WTC11 (cell line): ENCODE measurements at regions not wholly inside any gene's neighbourhood (a gene's known extent, or its start where the extent isn't known, plus 50 kb on each side); places are given as distances from the start of the nearest gene placed in this dataset.

ENCODE experiments used
- ATAC-seq: fragments of 200-7000 bp; cut with Tn5 transposase; 2 replicates; pipeline ENCODE4 v1.10.0; 2021; ENCODE audit warnings: mild to moderate bottlenecking, moderate library complexity
- CTCF ChIA-PET: fragments of 300-600 bp; sonication (Branson Sonifier 250); formaldehyde crosslinking; loops from one replicate; lab custom pipeline; 2021; ENCODE audit warnings: antibody characterized with exemption; lab: Charles Lee
- POLR2A ChIA-PET: fragments of 350-600 bp; sonication (Branson Sonifier 250); formaldehyde crosslinking; loops from one replicate; lab custom pipeline; 2021; ENCODE audit warnings: antibody characterized with exemption; lab: Charles Lee
- DNase-seq: peaks from one replicate; pipeline ENCODE4 v3.0.0; 2021; ENCODE audit warnings: low spot score
- H3K27ac Mint-ChIP-seq: 2 replicates; pipeline ENCODE4 v1.8.0; 2021; ENCODE audit warnings: mixed read lengths
- H3K27me3 Mint-ChIP-seq: 2 replicates; pipeline ENCODE4 v1.8.0; 2021; ENCODE audit warnings: low read depth, mild to moderate bottlenecking, moderate library complexity, mixed read lengths
- H3K36me3 Mint-ChIP-seq: 2 replicates; pipeline ENCODE4 v1.8.0; 2021; ENCODE audit warnings: mixed read lengths
- H3K4me1 Mint-ChIP-seq: 2 replicates; pipeline ENCODE4 v1.8.0; 2022; ENCODE audit warnings: mixed read lengths
- H3K4me3 Mint-ChIP-seq: 2 replicates; pipeline ENCODE4 v1.8.0; 2021; ENCODE audit warnings: mild to moderate bottlenecking, moderate library complexity, mixed read lengths
- H3K9me3 Mint-ChIP-seq: 2 replicates; pipeline ENCODE4 v1.8.0; 2021; ENCODE audit warnings: mixed read lengths
- AFF4 ChIP-seq: sonication (generic); formaldehyde crosslinking; IDR thresholded peaks from 2 replicates; pipeline ENCODE4 v1.8.1; 2023; ENCODE audit warnings: mild to moderate bottlenecking, missing genetic modification reagents, borderline replicate concordance
- CDX4 ChIP-seq: fragments of 250-450 bp; sonication (Bioruptor Pico); IDR thresholded peaks from 2 replicates; pipeline ENCODE4 v1.9.0; 2021; ENCODE audit warnings: moderate library complexity, mild to moderate bottlenecking, inconsistent platforms, borderline replicate concordance
- CREB1 ChIP-seq: sonication (generic); formaldehyde crosslinking; IDR thresholded peaks from 2 replicates; pipeline ENCODE4 v1.8.0; 2023; ENCODE audit warnings: mild to moderate bottlenecking, missing genetic modification reagents
- E2F4 ChIP-seq: sonication (generic); formaldehyde crosslinking; IDR thresholded peaks from 2 replicates; pipeline ENCODE4 v1.8.1; 2022; ENCODE audit warnings: low read depth, mild to moderate bottlenecking, moderate library complexity, missing genetic modification reagents, borderline replicate concordance
- ESRRA ChIP-seq: sonication (generic); formaldehyde crosslinking; IDR thresholded peaks from 2 replicates; pipeline ENCODE4 v1.8.1; 2022; ENCODE audit warnings: mild to moderate bottlenecking, missing genetic modification reagents, borderline replicate concordance
- GTF2I ChIP-seq: fragments of 250-450 bp; sonication (Bioruptor Pico); conservative IDR thresholded peaks from 2 replicates; pipeline ENCODE4 v1.4.0; 2021; ENCODE audit warnings: mild to moderate bottlenecking
- IRF1 ChIP-seq: sonication (generic); formaldehyde crosslinking; IDR thresholded peaks from 2 replicates; pipeline ENCODE4 v1.8.0; 2023; ENCODE audit warnings: missing genetic modification reagents
- NFYB ChIP-seq: sonication (generic); formaldehyde crosslinking; conservative IDR thresholded peaks from 2 replicates; pipeline ENCODE4 v1.8.0; 2022; ENCODE audit warnings: low read depth, missing genetic modification reagents
- NR3C1 ChIP-seq: sonication (generic); formaldehyde crosslinking; conservative IDR thresholded peaks from 2 replicates; pipeline ENCODE4 v1.8.1; 2023; ENCODE audit warnings: low read depth, mild to moderate bottlenecking, missing genetic modification reagents
- OVOL2 ChIP-seq: fragments of 250-450 bp; sonication (Bioruptor Pico); IDR thresholded peaks from 2 replicates; pipeline ENCODE4 v1.9.0; 2021; ENCODE audit warnings: mild to moderate bottlenecking, borderline replicate concordance
- PRRX2 ChIP-seq: fragments of 250-450 bp; sonication (Bioruptor Pico); IDR thresholded peaks from 2 replicates; pipeline ENCODE4 v1.8.0; 2021; ENCODE audit warnings: mild to moderate bottlenecking
- RELA ChIP-seq: sonication (generic); formaldehyde crosslinking; IDR thresholded peaks from 2 replicates; pipeline ENCODE4 v1.8.1; 2022; ENCODE audit warnings: missing genetic modification reagents, mild to moderate bottlenecking, borderline replicate concordance
- SMAD3 ChIP-seq: sonication (generic); formaldehyde crosslinking; IDR thresholded peaks from 2 replicates; pipeline ENCODE4 v1.8.0; 2022; ENCODE audit warnings: missing genetic modification reagents, mild to moderate bottlenecking, borderline replicate concordance
- SOX15 ChIP-seq: fragments of 250-450 bp; sonication (Bioruptor Pico); IDR thresholded peaks from 2 replicates; pipeline ENCODE4 v1.9.0; 2021; ENCODE audit warnings: mild to moderate bottlenecking
- ZBTB21 ChIP-seq: sonication (generic); formaldehyde crosslinking; IDR thresholded peaks from 2 replicates; pipeline ENCODE4 v1.8.1; 2023; ENCODE audit warnings: mild to moderate bottlenecking, missing genetic modification reagents, borderline replicate concordance
- ZNF121 ChIP-seq: sonication (generic); formaldehyde crosslinking; IDR thresholded peaks from 2 replicates; pipeline ENCODE4 v1.8.0; 2023; ENCODE audit warnings: missing genetic modification reagents
- ZNF219 ChIP-seq: sonication (generic); formaldehyde crosslinking; IDR thresholded peaks from 2 replicates; pipeline ENCODE4 v1.8.0; 2023; ENCODE audit warnings: missing genetic modification reagents, mild to moderate bottlenecking, borderline replicate concordance
- ZNF263 ChIP-seq: sonication (generic); formaldehyde crosslinking; IDR thresholded peaks from 2 replicates; pipeline ENCODE4 v1.8.1; 2022; ENCODE audit warnings: low read depth, mild to moderate bottlenecking, moderate library complexity, missing genetic modification reagents
- ZNF532 ChIP-seq: fragments of 250-450 bp; sonication (Bioruptor Pico); IDR thresholded peaks from 2 replicates; pipeline ENCODE4 v1.9.0; 2021; ENCODE audit warnings: mild to moderate bottlenecking, borderline replicate concordance
- ZSCAN18 ChIP-seq: fragments of 250-450 bp; sonication (Bioruptor Pico); IDR thresholded peaks from 2 replicates; pipeline ENCODE4 v2.1.2; 2022; ENCODE audit warnings: mild to moderate bottlenecking, moderate library complexity

GRCh38 chr2:3071685-3072263 lies 305.8 kb downstream of the EIPR1 start:
- H3K4me1 Mint-ChIP-seq = peaks cover 9% of the 10 kb centered on the region
- no peaks in the 10 kb centered on the region; the same call in 1 of the 2 replicates for H3K36me3 Mint-ChIP-seq
- no peak overlapping the region for H3K4me3 Mint-ChIP-seq
- no peak for ATAC-seq
- TF ChIP-seq CREB1 (CRISPR knock-in tag) = no peak
- TF ChIP-seq SMAD3 (CRISPR knock-in tag) = no peak
- TF ChIP-seq ESRRA (CRISPR knock-in tag) = no peak
- no peak for TF ChIP-seq ZNF219 (CRISPR knock-in tag)
- no peak for TF ChIP-seq ZNF263 (CRISPR knock-in tag)
- no peak for TF ChIP-seq NFYB (CRISPR knock-in tag)
- DNase-seq = no peak
- no peaks in the 10 kb centered on the region for H3K27me3 Mint-ChIP-seq
- POLR2A ChIA-PET = no interaction called here
- CTCF ChIA-PET = no interaction called here
- peaks cover 22% of the 10 kb centered on the region for H3K9me3 Mint-ChIP-seq
- H3K27ac Mint-ChIP-seq = no peak overlapping the region

GRCh38 chr2:3066831-3067230 lies 310.8 kb downstream of the EIPR1 start:
- Mint-ChIP-seq H3K36me3 (no peaks in the 10 kb centered on the region; the same call in 1 of the 2 replicates), H3K27ac (no peak overlapping the region), H3K9me3 (peaks cover 27% of the 10 kb centered on the region), H3K27me3 (no peaks in the 10 kb centered on the region), H3K4me1 (peaks cover 17% of the 10 kb centered on the region), H3K4me3 (no peak overlapping the region)
- POLR2A ChIA-PET = no interaction called here
- ATAC-seq = no peak
- DNase-seq = no peak
- CTCF ChIA-PET = no interaction called here
- no peak for TF ChIP-seq ZBTB21
- TF ChIP-seq OVOL2 (CRISPR knock-in tag) = no peak
- no peak for TF ChIP-seq ZSCAN18 (CRISPR knock-in tag)
- no peak for TF ChIP-seq ZNF219 (CRISPR knock-in tag)
- no peak for TF ChIP-seq ZNF532 (CRISPR knock-in tag)
- TF ChIP-seq ZNF121 (CRISPR knock-in tag) = no peak
- no peak for TF ChIP-seq RELA
- no peak for TF ChIP-seq NR3C1 (CRISPR knock-in tag)
- no peak for TF ChIP-seq CDX4
- no peak for TF ChIP-seq ZNF263 (CRISPR knock-in tag)
- no peak for TF ChIP-seq GTF2I (CRISPR knock-in tag)
- TF ChIP-seq AFF4 (CRISPR knock-in tag) = no peak
- TF ChIP-seq SOX15 (CRISPR knock-in tag) = no peak
- TF ChIP-seq IRF1 (CRISPR knock-in tag) = no peak
- no peak for TF ChIP-seq E2F4 (CRISPR knock-in tag)
- TF ChIP-seq PRRX2 = no peak
